COLO668 (cell line): ENCODE measurements at regions not wholly inside any gene's neighbourhood (a gene's known extent, or its start where the extent isn't known, plus 50 kb on each side); places are given as distances from the start of the nearest gene placed in this dataset.
A peak's percentile ranks its signal among the peaks of the same experiment; 100 is the strongest.
"Not testable (repeated sequence)": the region's sequence is repeated elsewhere in the genome, so short reads cannot be mapped to it uniquely, and the experiment has no call there.

Experiments used
- DNase-seq: peaks from one replicate; lab custom pipeline; 2025; ENCODE audit not compliant: unreplicated experiment; lab: John Stamatoyannopoulos, UW

GRCh38 chr5:175347931-175348330 is 96.1 kb downstream of the DRD1 start:
- DNase-seq = no peak

- no peak for DNase-seq
Measured at GRCh38 chr5:175347027-175347426, 97.0 kb downstream of the DRD1 start.

GRCh38 chr5:175344331-175345195 is 99.4 kb downstream of the DRD1 start:
- no peak for DNase-seq

DNA sequence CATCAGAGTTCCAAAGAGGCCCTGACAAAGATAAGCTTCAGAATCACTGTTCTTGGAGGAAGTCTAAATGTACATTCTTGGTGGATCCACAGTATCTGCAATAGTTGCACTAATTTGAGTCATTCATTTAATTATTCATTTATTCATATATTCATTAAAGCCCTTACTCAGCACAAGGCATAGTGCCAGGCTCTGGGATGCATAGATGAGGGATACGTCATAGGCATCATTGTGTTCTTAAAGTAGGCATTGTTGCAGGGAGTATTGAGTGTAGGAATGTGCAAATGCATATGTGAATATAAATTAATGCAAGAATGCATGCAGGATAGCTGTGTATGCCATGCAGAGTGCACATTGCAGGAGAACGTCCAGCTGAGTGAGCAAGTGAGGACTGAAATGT is 100.7 kb downstream of the DRD1 start:
- DNase-seq = no peak

DNA sequence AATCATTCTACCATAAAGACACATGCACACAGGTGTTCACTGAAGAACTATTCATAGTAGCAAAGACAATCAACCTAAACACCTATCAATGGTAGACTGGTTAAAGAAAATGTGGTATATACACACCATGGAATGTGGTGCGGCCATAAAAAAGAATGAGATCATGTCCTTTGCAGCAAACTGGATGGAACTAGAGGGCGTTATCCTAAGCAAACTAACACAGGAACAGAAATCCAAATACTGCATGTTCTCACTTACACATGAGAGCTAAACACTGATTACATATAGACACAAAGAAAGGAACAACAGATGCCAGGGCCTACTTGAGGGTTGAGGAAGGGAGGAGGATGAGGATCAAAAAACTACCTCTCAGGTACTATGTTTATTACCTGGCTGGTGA is 103.8 kb downstream of the DRD1 start:
- DNase-seq = peak; percentile 25

DNA sequence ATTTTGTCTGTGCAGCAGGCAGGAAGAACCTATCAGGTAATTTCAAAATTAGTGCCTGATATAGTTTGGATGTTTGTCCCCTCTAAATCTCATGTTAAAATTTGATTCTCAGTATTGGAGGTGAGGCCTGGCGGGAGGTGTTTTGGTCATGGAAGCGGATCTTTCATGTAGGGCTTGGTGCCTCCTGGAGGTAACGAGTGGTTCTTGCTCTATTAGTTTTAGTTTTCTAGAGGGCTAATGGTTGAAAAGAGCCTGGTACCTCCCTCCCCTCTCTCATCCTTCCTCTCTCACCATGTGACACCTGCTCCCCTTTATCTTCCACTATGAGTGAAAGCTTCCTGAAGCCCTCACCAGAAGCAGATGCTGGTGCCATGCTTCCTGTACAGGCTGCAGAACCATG is 106.3 kb downstream of the DRD1 start:
- no peak for DNase-seq

- peak; percentile 43 for DNase-seq
Measured at GRCh38 chr5:175336781-175337180, 107.2 kb downstream of the DRD1 start.

- DNase-seq = no peak
Measured at GRCh38 chr5:175335691-175336090, 108.3 kb downstream of the DRD1 start.

DNA sequence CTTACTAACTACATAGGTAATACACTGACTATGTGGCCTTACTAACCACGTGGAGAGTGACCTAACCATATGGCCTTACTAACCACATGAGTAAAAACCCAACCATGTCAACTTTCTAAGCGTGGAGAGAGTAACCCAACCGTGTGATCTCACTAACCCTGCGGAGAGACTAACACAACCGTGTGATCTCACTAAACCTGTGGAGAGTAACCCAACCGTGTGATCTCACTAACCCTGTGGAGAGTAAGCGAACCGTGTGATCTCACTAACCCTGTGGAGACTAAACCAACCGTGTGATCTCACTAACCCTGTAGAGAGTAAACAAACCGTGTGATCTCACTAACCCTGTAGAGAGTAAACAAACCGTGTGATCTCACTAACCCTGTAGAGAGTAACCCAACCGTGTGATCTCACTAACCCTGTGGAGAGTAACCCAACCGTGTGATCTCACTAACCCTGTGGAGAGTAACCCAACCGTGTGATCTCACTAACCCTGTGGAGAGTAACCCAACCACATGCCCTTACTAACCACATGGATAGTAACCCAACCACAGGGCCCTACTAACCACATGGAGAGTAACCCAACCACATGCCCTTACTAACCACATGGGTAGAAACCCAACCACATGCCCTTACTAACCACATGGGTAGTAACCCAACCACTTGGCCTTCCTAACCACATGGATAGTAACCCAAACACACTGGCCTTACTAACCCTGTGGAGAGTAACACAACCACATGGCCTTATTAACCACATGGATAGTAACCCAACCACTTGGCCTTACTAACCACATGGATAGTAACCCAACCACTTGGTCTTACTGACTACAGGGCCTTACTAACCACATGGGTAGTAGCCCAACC is 112.6 kb downstream of the DRD1 start:
- DNase-seq = not testable (repeated sequence)

GRCh38 chr5:175329976-175330375 is 114.0 kb downstream of the DRD1 start:
- no peak for DNase-seq

DNA sequence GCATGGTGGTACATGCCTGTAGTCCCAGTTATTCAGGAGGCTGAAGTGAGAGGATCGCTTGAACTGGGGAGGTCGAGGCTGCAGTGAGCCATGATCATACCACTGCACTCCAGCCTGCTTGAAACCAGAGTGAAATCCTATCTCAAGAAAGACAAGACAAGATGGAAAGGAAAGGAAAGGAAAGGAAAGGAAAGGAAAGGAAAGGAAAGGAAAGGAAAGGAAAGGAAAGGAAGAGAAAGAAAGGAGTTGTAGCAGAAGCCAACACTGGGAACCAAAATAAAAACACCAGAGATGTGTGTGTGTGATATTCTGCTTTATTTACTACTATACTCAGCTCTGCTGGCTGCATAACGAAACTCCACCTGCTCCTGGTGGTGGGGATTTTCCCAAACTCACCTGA is 115.3 kb downstream of the DRD1 start:
- no peak for DNase-seq

- DNase-seq = no peak
Measured at GRCh38 chr5:175328176-175328575, 115.8 kb downstream of the DRD1 start.

DNA sequence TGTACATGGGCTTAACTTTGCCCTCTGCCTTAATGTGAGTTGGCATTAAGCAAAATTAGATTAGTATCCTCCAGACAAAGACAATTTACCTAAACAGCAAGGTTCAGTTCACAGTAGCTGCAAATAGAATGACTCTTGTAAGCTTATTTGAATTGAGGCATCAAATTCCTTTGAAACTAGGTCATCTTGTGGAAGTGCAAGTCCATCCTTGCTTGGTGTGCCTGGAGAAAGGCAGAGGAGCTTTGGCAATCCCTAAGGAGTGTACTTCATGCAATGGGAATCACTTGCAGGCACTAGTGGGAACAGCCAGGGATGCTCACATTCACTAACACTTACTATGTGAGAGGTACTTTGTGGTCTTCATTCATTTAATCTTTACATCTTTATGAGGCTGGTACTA is 118.3 kb downstream of the DRD1 start:
- no peak for DNase-seq

DNA sequence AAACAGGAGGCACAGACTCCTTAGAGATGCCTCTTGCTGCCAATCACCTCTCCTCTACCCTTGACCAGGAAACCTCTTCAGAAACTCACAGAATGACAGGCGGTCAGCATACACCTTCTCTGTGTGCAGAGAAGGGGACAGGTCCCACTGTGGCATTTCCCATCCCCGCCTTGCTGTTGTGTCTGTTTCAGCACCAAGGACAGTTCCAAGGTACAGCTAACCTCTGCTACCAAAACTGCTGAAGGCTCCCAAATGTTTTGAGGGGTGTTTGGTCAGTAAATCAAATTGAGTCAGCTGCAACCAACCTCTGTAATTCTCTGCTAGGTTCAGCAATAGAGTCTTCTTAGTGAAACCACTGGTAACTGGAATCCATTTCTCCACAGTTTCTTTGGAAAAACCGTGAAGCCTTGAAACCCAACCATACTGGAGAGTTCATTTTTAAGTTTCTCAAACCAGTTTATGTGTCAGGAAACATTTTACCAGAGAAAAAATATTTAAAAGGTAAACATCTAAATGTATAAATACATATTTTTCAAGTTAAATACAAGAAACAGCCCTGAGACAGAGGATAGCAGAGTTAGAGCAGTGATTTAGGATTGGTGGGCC is 122.0 kb downstream of the DRD1 start:
- DNase-seq = no peak

DNA sequence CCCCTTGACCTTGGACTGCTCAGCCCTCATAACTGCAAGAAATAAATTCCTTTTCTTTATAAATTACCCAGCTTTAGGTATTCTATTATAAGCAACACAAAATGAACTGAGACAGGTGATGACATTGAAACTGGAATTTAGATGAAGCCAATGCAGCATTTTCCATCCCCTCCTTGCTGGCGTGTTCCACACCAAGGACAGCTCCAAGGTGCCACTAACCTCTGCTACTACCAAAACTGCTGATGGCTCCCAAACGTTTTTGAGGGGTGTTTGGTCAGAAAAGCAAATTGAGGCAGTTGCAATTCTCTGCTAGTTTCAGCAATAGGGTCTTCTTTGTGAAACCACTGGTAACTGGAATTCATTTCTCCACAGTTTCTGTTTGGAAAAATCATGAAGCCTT is 124.8 kb downstream of the DRD1 start:
- DNase-seq = no peak

GRCh38 chr5:175317872-175318271 is 126.1 kb downstream of the DRD1 start:
- no peak for DNase-seq

GRCh38 chr5:175309218-175309810 is 134.7 kb downstream of the DRD1 start:
- no peak for DNase-seq

- no peak for DNase-seq
Measured at GRCh38 chr5:175308701-175309100, 135.3 kb downstream of the DRD1 start.

DNA sequence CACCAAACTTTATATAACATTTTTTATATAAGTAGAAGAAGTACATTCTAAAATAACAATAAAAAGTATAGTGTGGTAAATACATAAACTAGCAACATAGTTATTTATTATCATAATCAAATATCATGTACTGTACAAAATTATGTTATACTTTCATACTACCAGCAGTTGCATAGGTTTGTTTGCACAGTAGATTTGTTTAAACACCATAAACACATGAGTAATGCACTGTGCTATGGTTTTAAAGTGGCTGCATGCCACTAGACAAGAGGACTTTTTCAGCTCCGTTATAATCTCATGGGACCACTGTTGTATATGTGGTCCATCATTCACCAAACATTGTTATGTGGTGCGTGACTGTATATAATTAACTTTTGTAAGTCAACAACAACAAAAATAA is 137.6 kb downstream of the DRD1 start:
- no peak for DNase-seq

DNA sequence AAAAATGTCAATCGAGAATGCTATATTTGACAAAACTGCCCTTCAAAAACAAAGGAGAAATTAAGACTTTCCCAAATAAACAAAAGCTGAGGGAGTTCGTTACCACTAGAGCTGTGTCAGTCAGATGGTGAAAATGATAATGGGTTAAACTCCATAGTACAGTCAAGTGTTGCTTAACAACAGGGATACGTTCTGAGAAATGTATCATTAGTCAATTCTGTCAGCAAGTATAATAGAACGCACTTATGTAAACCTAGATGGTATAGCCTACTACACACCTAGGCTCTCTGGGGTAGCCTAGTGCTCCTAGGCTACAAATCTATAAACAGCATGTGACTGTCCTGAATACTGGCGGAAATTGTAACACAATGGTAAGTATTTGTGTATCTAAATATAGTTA is 138.7 kb downstream of the DRD1 start:
- peak; percentile 13 for DNase-seq

DNA sequence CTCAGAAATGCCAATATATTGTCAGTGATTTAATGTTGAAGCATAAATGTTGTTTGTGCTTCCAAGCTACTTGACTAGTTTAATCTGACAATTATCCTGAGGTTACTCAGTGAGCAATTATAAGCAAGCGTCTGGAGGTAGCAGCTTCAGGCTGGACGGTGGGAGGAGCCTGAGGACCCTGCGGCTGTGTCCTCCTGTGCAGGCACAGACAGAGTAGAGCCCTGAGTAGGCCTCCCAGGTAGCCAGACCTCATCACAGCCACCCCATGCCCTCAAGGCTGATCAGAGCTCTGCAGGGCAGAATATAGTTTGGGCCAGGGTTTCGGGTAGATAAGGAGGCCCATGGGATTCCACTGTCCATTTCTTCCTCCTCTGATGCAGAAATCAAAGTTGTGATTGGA is 153.6 kb downstream of the DRD1 start:
- no peak for DNase-seq
